Right cardiac atrium (tissue), 5 donors: ENCODE measurements at regions not wholly inside any gene's neighbourhood (a gene's known extent, or its start where the extent isn't known, plus 50 kb on each side); places are given as distances from the start of the nearest gene placed in this dataset.

Experiments
- ATAC-seq, 2 donors: fragments of 200-7000 bp; cut with Tn5 transposase; one replicate each; pipeline versions ENCODE4 v1.8.0 to v1.9.1; 2020; ENCODE audit warnings: moderate library complexity in 2 of 2, mild to moderate bottlenecking in 1 of 2
- DNase-seq, 3 donors: peaks; one replicate each; pipeline ENCODE4 v3.0.0-alpha.2; 2020
- H3K27ac ChIP-seq: one replicate; pipeline ENCODE4 v1.5.1; 2013; ENCODE audit warnings: mild to moderate bottlenecking, low read length, control low read depth, moderate library complexity
- H3K27me3 ChIP-seq: one replicate; pipeline ENCODE4 v1.6.1; 2013; ENCODE audit not compliant: control insufficient read depth, insufficient read depth
- H3K4me1 ChIP-seq: one replicate; pipeline ENCODE4 v1.6.1; 2013; ENCODE audit warnings: low read length; ENCODE audit not compliant: control insufficient read depth, insufficient read depth
- H3K4me3 ChIP-seq: one replicate; pipeline ENCODE4 v1.5.1; 2013; ENCODE audit warnings: low read length, control low read depth
- H3K9me3 ChIP-seq: one replicate; pipeline ENCODE4 v1.6.1; 2013; ENCODE audit warnings: low read length; ENCODE audit not compliant: control insufficient read depth
- WGBS: extraction: QIAGEN DNeasy Blood & Tissue Kit; methylation state at CpG from one replicate; pipeline ENCODE4 v1.1.7; 2013; 5-methylcytosine and 5-hydroxymethylcytosine counted together
- intact Hi-C, 4 donors: fragments of 100-400 bp; cut with DNase I; formaldehyde crosslinking; loops; one replicate each; pipeline versions ENCODE4 v1.11.0 to v1.14.0; 2022 to 2023
- donor health status: healthy with polysubstance abuse.
- donor health status: DM: no; HTN: yes; CAD: no.
- donor health status: DM: no; HTN: no; CAD: no.
- donor health status: DM: no; HTN: yes; CAD: no; lungs with severe emphysema.
- donor health status: DM: yes; HTN: yes; CAD: no.

GRCh38 chr20:51185277-51185676, 162.4 kb upstream of the KCNG1 start:
- WGBS = 96% methylated on average over 3 of the region's 3 CpGs
- H3K9me3 ChIP-seq = no peaks in the 10 kb centered on the region
- no peaks in the 10 kb centered on the region for H3K4me1 ChIP-seq
- ATAC-seq = no peak
- H3K27me3 ChIP-seq = peaks cover 2% of the 10 kb centered on the region
- H3K4me3 ChIP-seq = no peak overlapping the region
- DNase-seq = no peak
- H3K27ac ChIP-seq = no peak overlapping the region
- intact Hi-C loops = no loop called here

GRCh38 chr20:51184289-51184688, 161.4 kb upstream of the KCNG1 start:
- no peak for DNase-seq
- Histone ChIP-seq H3K4me1 (no peaks in the 10 kb centered on the region), H3K9me3 (no peaks in the 10 kb centered on the region), H3K4me3 (no peak overlapping the region), H3K27me3 (peaks cover 2% of the 10 kb centered on the region), H3K27ac (no peak overlapping the region)
- WGBS = 83% methylated on average over 2 of the region's 2 CpGs
- no peak for ATAC-seq
- intact Hi-C loops = no loop called here

GRCh38 chr20:51183451-51183850, 160.5 kb upstream of the KCNG1 start:
- Histone ChIP-seq H3K4me3 (no peak overlapping the region), H3K27me3 (peaks cover 2% of the 10 kb centered on the region), H3K9me3 (no peaks in the 10 kb centered on the region), H3K27ac (no peak overlapping the region), H3K4me1 (no peaks in the 10 kb centered on the region)
- WGBS = 99% methylated on average over 1 of the region's 1 CpG
- no peak for ATAC-seq
- intact Hi-C loops = no loop called here
- no peak for DNase-seq

- no peak for DNase-seq
- peaks cover 2% of the 10 kb centered on the region for H3K27me3 ChIP-seq
- intact Hi-C loops = no loop called here
- H3K9me3 ChIP-seq = no peaks in the 10 kb centered on the region
- ATAC-seq = no peak
- no peak overlapping the region for H3K27ac ChIP-seq
- no peaks in the 10 kb centered on the region for H3K4me1 ChIP-seq
- 84% methylated on average over 6 of the region's 6 CpGs for WGBS
- H3K4me3 ChIP-seq = no peak overlapping the region
Observed at GRCh38 chr20:51182571-51182970, 159.7 kb upstream of the KCNG1 start.

GRCh38 chr20:51178153-51178552, 155.2 kb upstream of the KCNG1 start:
- peaks cover 2% of the 10 kb centered on the region for H3K27me3 ChIP-seq
- WGBS = 73% methylated on average over 3 of the region's 3 CpGs
- no peak overlapping the region for H3K27ac ChIP-seq

GRCh38 chr20:51176876-51177275, 154.0 kb upstream of the KCNG1 start:
- peaks cover 2% of the 10 kb centered on the region for H3K9me3 ChIP-seq
- ATAC-seq = no peak
- H3K27ac ChIP-seq = no peak overlapping the region
- no peaks in the 10 kb centered on the region for H3K4me1 ChIP-seq
- intact Hi-C loops = no loop called here
- 26% methylated on average over 3 of the region's 3 CpGs for WGBS
- H3K27me3 ChIP-seq = peaks cover 2% of the 10 kb centered on the region
- H3K4me3 ChIP-seq = no peak overlapping the region
- DNase-seq = no peak

More at GRCh38 chr20:51178153-51178552, 155.2 kb upstream of the KCNG1 start:
- intact Hi-C loops = no loop called here
- H3K4me1 ChIP-seq = no peaks in the 10 kb centered on the region
- no peak overlapping the region for H3K4me3 ChIP-seq
- no peak for ATAC-seq
- no peaks in the 10 kb centered on the region for H3K9me3 ChIP-seq
- DNase-seq = no peak

- no peak for DNase-seq
- H3K9me3 ChIP-seq = peaks cover 2% of the 10 kb centered on the region
- no peak overlapping the region for H3K4me3 ChIP-seq
- H3K4me1 ChIP-seq = no peaks in the 10 kb centered on the region
- no peak for ATAC-seq
- peaks cover 2% of the 10 kb centered on the region for H3K27me3 ChIP-seq
- no peak overlapping the region for H3K27ac ChIP-seq
- WGBS = 74% methylated on average over 8 of the region's 8 CpGs
- intact Hi-C loops = no loop called here
Observed at GRCh38 chr20:51176446-51176845, 153.5 kb upstream of the KCNG1 start.

GRCh38 chr20:51175724-51176123, 152.8 kb upstream of the KCNG1 start:
- Histone ChIP-seq H3K4me3 (no peak overlapping the region), H3K27me3 (no peaks in the 10 kb centered on the region), H3K27ac (no peak overlapping the region), H3K9me3 (peaks cover 2% of the 10 kb centered on the region), H3K4me1 (no peaks in the 10 kb centered on the region)
- intact Hi-C loops = no loop called here
- DNase-seq (no peak), ATAC-seq (no peak)
- 91% methylated on average over 5 of the region's 5 CpGs for WGBS

GRCh38 chr20:51175156-51175555, 152.2 kb upstream of the KCNG1 start:
- no peaks in the 10 kb centered on the region for H3K27me3 ChIP-seq
- no peak for ATAC-seq
- H3K4me1 ChIP-seq = no peaks in the 10 kb centered on the region
- H3K4me3 ChIP-seq = no peak overlapping the region
- DNase-seq = no peak
- intact Hi-C loops = no loop called here
- 82% methylated on average over 10 of the region's 10 CpGs for WGBS
- peaks cover 2% of the 10 kb centered on the region for H3K9me3 ChIP-seq
- no peak overlapping the region for H3K27ac ChIP-seq

- 88% methylated on average over 2 of the region's 2 CpGs for WGBS
- H3K4me1 ChIP-seq = no peaks in the 10 kb centered on the region
- no peak for DNase-seq
- H3K4me3 ChIP-seq = no peak overlapping the region
- no peak for ATAC-seq
- H3K27ac ChIP-seq = no peak overlapping the region
- H3K27me3 ChIP-seq = no peaks in the 10 kb centered on the region
- intact Hi-C loops = no loop called here
- H3K9me3 ChIP-seq = peaks cover 2% of the 10 kb centered on the region
Observed at GRCh38 chr20:51174536-51174935, 151.6 kb upstream of the KCNG1 start.

- H3K4me3 ChIP-seq = no peak overlapping the region
- intact Hi-C loops = no loop called here
- ATAC-seq (no peak), DNase-seq (no peak)
- no peaks in the 10 kb centered on the region for H3K4me1 ChIP-seq
- H3K9me3 ChIP-seq = peaks cover 2% of the 10 kb centered on the region
- no peaks in the 10 kb centered on the region for H3K27me3 ChIP-seq
- no peak overlapping the region for H3K27ac ChIP-seq
- WGBS = 83% methylated on average over 6 of the region's 6 CpGs
Observed at GRCh38 chr20:51172558-51173428, 149.9 kb upstream of the KCNG1 start.
